ENCODE measurements at regions not wholly inside any gene's neighbourhood (a gene's known extent, or its start where the extent isn't known, plus 50 kb on each side); places are given as distances from the start of the nearest gene placed in this dataset.

- no peaks in the 10 kb centered on the region for H4K20me1 ChIP-seq (ENCODE audit: control insufficient read depth, extremely low read depth, insufficient read depth, low read length)
- DNase-seq (ENCODE audit: low read depth in 2 of 2) = no peak
- no peaks in the 10 kb centered on the region for H3K9me3 ChIP-seq (ENCODE audit: control insufficient read depth, insufficient read depth, low read depth, low read length)
- no peaks in the 10 kb centered on the region for H3K36me3 ChIP-seq (ENCODE audit: control insufficient read depth, insufficient read depth, low read length)
- TF ChIP-seq EZH2 (IDR thresholded peaks at IDR 0.05; ENCODE audit: low read length, missing control alignments) (no peak), CTCF (conservative IDR thresholded peaks at IDR 0.05 in 1 of 2, IDR thresholded peaks at IDR 0.05 in 1 of 2; ENCODE audit: low read depth in 1 of 2, low read length in 2 of 2) (no peak)
- no peak overlapping the region for H2AFZ ChIP-seq (ENCODE audit: low read length)
- no peak overlapping the region for H3K4me2 ChIP-seq (ENCODE audit: extremely low read depth, insufficient read depth, low read length)
- H3K9ac ChIP-seq (ENCODE audit: insufficient read depth, low read length) = no peak overlapping the region
- peaks cover 17% of the 10 kb centered on the region for H3K4me1 ChIP-seq (ENCODE audit: control insufficient read depth, extremely low read depth, insufficient read depth, low read length)
- H3K27me3 ChIP-seq (ENCODE audit: control insufficient read depth, insufficient read depth, low read length) = no peaks in the 10 kb centered on the region
- H3K27ac ChIP-seq (ENCODE audit: insufficient read depth, low read length) = no peak overlapping the region
- no peak overlapping the region for H3K4me3 ChIP-seq (replicated peaks in 1 of 4; ENCODE audit: control extremely low read depth in 1 of 4, insufficient read depth in 1 of 4, low read depth in 3 of 4, low read length in 4 of 4)
- no peaks in the 10 kb centered on the region for H3K79me2 ChIP-seq (ENCODE audit: control insufficient read depth, insufficient read depth, low read length)
These were observed 141.2 kb upstream of the IER5L start for GRCh38 chr9:129319076-129319937.

GRCh38 chr9:129318121-129319075 lies 140.3 kb upstream of the IER5L start:
- DNase-seq (ENCODE audit: low read depth in 2 of 2) = peak in 1 of 2 donors; percentile 49
- Histone ChIP-seq H3K4me3 (replicated peaks in 1 of 4; ENCODE audit: control extremely low read depth in 1 of 4, insufficient read depth in 1 of 4, low read depth in 3 of 4, low read length in 4 of 4) (no peak overlapping the region), H3K79me2 (ENCODE audit: control insufficient read depth, insufficient read depth, low read length) (no peaks in the 10 kb centered on the region), H2AFZ (ENCODE audit: low read length) (no peak overlapping the region), H3K4me2 (ENCODE audit: extremely low read depth, insufficient read depth, low read length) (no peak overlapping the region), H3K9ac (ENCODE audit: insufficient read depth, low read length) (no peak overlapping the region), H3K36me3 (ENCODE audit: control insufficient read depth, insufficient read depth, low read length) (no peaks in the 10 kb centered on the region), H3K9me3 (ENCODE audit: control insufficient read depth, insufficient read depth, low read depth, low read length) (no peaks in the 10 kb centered on the region), H3K27me3 (ENCODE audit: control insufficient read depth, insufficient read depth, low read length) (no peaks in the 10 kb centered on the region), H3K27ac (ENCODE audit: insufficient read depth, low read length) (no peak overlapping the region), H4K20me1 (ENCODE audit: control insufficient read depth, extremely low read depth, insufficient read depth, low read length) (no peaks in the 10 kb centered on the region), H3K4me1 (ENCODE audit: control insufficient read depth, extremely low read depth, insufficient read depth, low read length) (peaks cover 17% of the 10 kb centered on the region)
- no peak for TF ChIP-seq CTCF (conservative IDR thresholded peaks at IDR 0.05 in 1 of 2, IDR thresholded peaks at IDR 0.05 in 1 of 2; ENCODE audit: low read depth in 1 of 2, low read length in 2 of 2)
- no peak for TF ChIP-seq EZH2 (IDR thresholded peaks at IDR 0.05; ENCODE audit: low read length, missing control alignments)

All from fibroblast of lung (primary cell).